Thoracic aorta (tissue), 2 donors: ENCODE measurements at regions not wholly inside any gene's neighbourhood (a gene's known extent, or its start where the extent isn't known, plus 50 kb on each side); places are given as distances from the start of the nearest gene placed in this dataset.

ENCODE experiments used
- ATAC-seq: fragments of 150-250 bp; one replicate; pipeline ENCODE4 v1.8.0; 2017; ENCODE audit warnings: low read depth; ENCODE audit not compliant: insufficient number of reproducible peaks, low FRiP score
- DNase-seq: peaks from one replicate; pipeline ENCODE4 v3.0.0-alpha.2; 2020; ENCODE audit warnings: low spot score
- H3K27ac ChIP-seq, 2 donors: fragments of 200-600 bp; sonication (generic); 1 replicate in 1 of 2; 2 replicates in 1 of 2; pipeline ENCODE4 v1.5.1; 2016; ENCODE audit warnings: mild to moderate bottlenecking in 2 of 2, moderate library complexity in 2 of 2
- H3K27me3 ChIP-seq: fragments of 200-600 bp; sonication (generic); replicated peaks from 2 replicates; pipeline ENCODE4 v1.6.0; 2016; ENCODE audit warnings: mild to moderate bottlenecking; ENCODE audit not compliant: insufficient read depth
- H3K36me3 ChIP-seq: fragments of 200-600 bp; sonication (generic); one replicate; pipeline ENCODE4 v1.5.1; 2016
- H3K4me1 ChIP-seq, 2 donors: fragments of 200-600 bp; sonication (generic); 1 replicate in 1 of 2; 2 replicates in 1 of 2; pipeline versions ENCODE4 v1.5.1 to v1.6.0; 2016; ENCODE audit warnings: low read depth in 2 of 2, mild to moderate bottlenecking in 1 of 2; ENCODE audit not compliant: control insufficient read depth in 1 of 2
- H3K4me3 ChIP-seq: fragments of 200-600 bp; sonication (generic); 2 replicates; pipeline ENCODE4 v1.5.1; 2016; ENCODE audit warnings: mild to moderate bottlenecking
- H3K9me3 ChIP-seq: fragments of 200-600 bp; sonication (generic); 2 replicates; pipeline ENCODE4 v1.5.1; 2016
- CTCF ChIP-seq: fragments of 200-600 bp; sonication (generic); IDR thresholded peaks from one replicate; pipeline ENCODE4 v1.5.1; 2019; ENCODE audit warnings: antibody characterized with exemption

DNA sequence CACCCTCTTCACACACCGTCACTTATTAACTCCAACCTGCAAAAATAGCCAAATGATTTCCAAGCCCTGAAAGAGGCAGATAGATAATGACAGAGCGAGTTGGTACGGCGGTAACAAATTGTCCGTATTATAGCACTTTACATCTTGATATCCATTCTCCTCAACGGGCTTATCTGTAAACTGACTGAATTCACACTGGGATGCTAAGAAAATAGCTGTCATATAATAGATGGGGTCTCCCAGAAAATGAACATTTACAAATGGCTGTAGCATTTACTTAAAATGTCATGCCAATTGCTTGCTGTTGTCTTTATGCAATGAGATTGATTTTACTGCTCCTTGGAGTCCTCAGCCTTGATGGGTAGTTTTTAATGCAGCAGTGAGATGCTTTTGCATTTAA is 225.8 kb upstream of the SDK2 start:
- H3K36me3 ChIP-seq: no peaks in the 10 kb centered on the region
- H3K9me3 ChIP-seq: no peaks in the 10 kb centered on the region
- no peak overlapping the region for H3K27ac ChIP-seq
- ATAC-seq (no peak), DNase-seq (no peak)
- no peak for TF ChIP-seq CTCF
- no peaks in the 10 kb centered on the region for H3K4me1 ChIP-seq
- no peak overlapping the region for H3K4me3 ChIP-seq
- no peaks in the 10 kb centered on the region for H3K27me3 ChIP-seq

DNA sequence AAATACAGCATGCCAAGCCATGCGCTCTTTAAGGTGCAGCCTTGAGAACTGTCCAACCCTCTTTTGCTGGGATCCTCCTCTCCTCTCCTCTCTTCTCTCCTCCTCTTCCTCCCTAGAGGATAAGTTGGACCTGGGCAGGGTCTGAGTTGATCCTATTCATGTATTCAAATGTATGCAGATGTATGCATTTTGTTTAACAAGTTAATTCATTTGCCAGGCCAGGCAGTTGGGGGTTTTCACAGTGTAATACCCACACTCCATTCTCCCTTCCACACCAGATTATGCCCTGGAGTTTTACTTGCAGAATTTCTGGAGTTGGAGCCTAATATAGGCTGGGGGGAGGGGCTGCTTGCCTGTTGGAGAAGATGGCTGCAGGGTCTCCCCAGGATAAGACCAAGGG is 226.2 kb upstream of the SDK2 start:
- no peaks in the 10 kb centered on the region for H3K27me3 ChIP-seq

DNA sequence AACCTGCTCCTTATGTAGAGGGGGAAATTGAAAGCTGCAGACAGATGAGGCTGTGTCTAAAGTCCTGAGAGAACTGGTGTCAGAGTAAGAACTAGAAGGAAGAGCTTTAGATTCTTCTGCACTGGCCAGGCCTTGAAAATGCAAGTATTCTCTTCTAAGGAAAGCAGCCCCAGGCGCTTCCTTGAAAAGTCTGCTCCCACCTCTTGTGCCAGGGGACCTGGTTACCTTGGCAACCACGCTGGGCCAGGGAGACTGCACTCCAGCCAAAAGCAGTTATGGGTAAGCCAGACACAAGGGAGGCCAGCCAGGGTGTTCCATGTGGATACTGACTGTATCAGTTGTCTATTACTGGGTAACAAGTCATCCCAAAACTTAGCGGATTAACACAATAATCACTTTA is 228.6 kb upstream of the SDK2 start:
- no peak overlapping the region for H3K4me3 ChIP-seq
- H3K27me3 ChIP-seq: no peaks in the 10 kb centered on the region
- H3K9me3 ChIP-seq: no peaks in the 10 kb centered on the region
- TF ChIP-seq CTCF: no peak
- H3K27ac ChIP-seq: no peak overlapping the region
- DNase-seq: no peak
- no peaks in the 10 kb centered on the region for H3K4me1 ChIP-seq
- H3K36me3 ChIP-seq: no peaks in the 10 kb centered on the region
- no peak for ATAC-seq

More for the DNA sequence above, 226.2 kb upstream of the SDK2 start:
- Histone ChIP-seq H3K9me3 (no peaks in the 10 kb centered on the region), H3K36me3 (no peaks in the 10 kb centered on the region), H3K27ac (no peak overlapping the region), H3K4me3 (no peak overlapping the region), H3K4me1 (no peaks in the 10 kb centered on the region)
- no peak for TF ChIP-seq CTCF
- no peak for ATAC-seq
- no peak for DNase-seq

DNA sequence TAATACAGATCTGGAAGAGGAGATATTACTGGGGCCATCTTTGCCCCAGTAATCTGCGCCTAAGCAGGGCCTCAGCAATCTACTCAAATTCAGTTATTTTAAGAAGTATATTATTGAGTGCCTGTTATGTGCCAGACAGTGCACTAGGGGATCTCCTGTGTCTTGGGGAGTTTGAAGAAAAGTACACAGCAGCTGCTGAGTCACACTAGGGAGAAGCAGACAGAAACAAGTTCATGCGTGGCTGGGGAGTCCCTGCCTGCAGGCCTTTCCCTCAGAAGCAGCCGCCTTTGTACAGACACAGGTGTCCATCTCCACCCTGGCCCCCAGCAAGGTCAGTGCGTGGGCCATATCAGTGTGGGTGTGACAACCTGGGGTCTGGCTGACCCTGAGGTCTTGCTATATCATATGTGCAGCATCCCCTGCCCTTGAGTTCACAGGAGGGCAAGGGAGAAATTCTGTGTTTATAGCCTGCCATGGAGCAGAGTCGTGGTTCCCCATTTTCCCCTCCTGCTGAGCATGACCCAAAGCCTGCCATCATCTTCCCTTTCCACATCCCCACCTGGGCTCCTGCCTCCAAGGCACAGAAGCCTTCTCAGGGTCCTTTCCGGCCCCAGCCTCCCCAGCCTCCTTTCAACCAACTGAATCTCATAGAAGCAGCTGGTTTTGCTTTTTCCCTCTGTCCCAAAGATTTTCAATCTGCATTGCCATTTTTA is 229.9 kb upstream of the SDK2 start:
- DNase-seq: no peak
- no peaks in the 10 kb centered on the region for H3K4me1 ChIP-seq
- TF ChIP-seq CTCF: no peak
- no peaks in the 10 kb centered on the region for H3K9me3 ChIP-seq
- no peak for ATAC-seq
- no peak overlapping the region for H3K27ac ChIP-seq
- no peaks in the 10 kb centered on the region for H3K36me3 ChIP-seq
- no peak overlapping the region for H3K4me3 ChIP-seq
- no peaks in the 10 kb centered on the region for H3K27me3 ChIP-seq

DNA sequence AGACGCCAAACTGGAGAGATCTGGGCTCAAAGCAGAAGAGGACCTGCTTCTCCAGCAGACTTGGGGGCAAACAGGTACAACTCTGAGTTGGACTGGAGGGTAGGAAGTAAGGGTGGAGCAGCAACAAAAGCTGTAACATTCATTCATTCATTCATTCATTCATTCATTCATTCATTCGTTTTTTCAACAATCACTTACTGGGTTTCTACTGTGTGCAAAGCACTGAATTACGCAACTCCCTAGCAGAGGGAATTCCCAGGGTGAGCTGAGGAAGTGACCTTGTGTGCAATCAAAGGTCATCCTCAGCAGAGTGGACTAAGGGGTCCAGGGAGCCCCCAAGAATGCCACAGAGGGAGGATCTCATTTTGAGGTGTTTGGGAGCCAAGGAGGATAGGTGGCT is 231.1 kb upstream of the SDK2 start:
- Histone ChIP-seq H3K36me3 (no peaks in the 10 kb centered on the region), H3K9me3 (no peaks in the 10 kb centered on the region), H3K27ac (no peak overlapping the region), H3K4me1 (no peaks in the 10 kb centered on the region), H3K27me3 (no peaks in the 10 kb centered on the region), H3K4me3 (no peak overlapping the region)
- no peak for TF ChIP-seq CTCF
- DNase-seq (no peak), ATAC-seq (no peak)
